GM21447 (cell line): ENCODE measurements at regions not wholly inside any gene's neighbourhood (a gene's known extent, or its start where the extent isn't known, plus 50 kb on each side); places are given as distances from the start of the nearest gene placed in this dataset.
"Not testable (repeated sequence)": the region's sequence is repeated elsewhere in the genome, so short reads cannot be mapped to it uniquely, and the experiment has no call there.

Experiments used
- ATAC-seq: cut with Tn5 transposase; IDR thresholded peaks from one replicate; pipeline ENCODE4 v1.9.1; 2021; ENCODE audit not compliant: unreplicated experiment

- no peak for ATAC-seq
Measured at GRCh38 chr5:127213231-127213630, 77.4 kb upstream of the MEGF10 start.

GRCh38 chr5:127216143-127216542, 74.5 kb upstream of the MEGF10 start:
- ATAC-seq, result no peak

- no peak for ATAC-seq
Measured at GRCh38 chr5:127216898-127217675, 73.5 kb upstream of the MEGF10 start.

- ATAC-seq, result not testable (repeated sequence)
Measured at GRCh38 chr5:127221936-127222335, 68.7 kb upstream of the MEGF10 start.

GRCh38 chr5:127222571-127223156, 67.9 kb upstream of the MEGF10 start:
- ATAC-seq, result peak; percentile 83

GRCh38 chr5:127223256-127223974, 67.2 kb upstream of the MEGF10 start:
- peak; percentile 20 for ATAC-seq

- ATAC-seq, result no peak
Measured at GRCh38 chr5:127227881-127228280, 62.7 kb upstream of the MEGF10 start.

GRCh38 chr5:127228540-127229184, 61.9 kb upstream of the MEGF10 start:
- ATAC-seq, result no peak

GRCh38 chr5:127229185-127229889, 61.3 kb upstream of the MEGF10 start:
- ATAC-seq, result peak; percentile 77

GRCh38 chr5:127231118-127231517, 59.5 kb upstream of the MEGF10 start:
- no peak for ATAC-seq

GRCh38 chr5:127233590-127233989, 57.0 kb upstream of the MEGF10 start:
- ATAC-seq, result no peak

GRCh38 chr5:127235136-127235535, 55.5 kb upstream of the MEGF10 start:
- no peak for ATAC-seq

GRCh38 chr5:127236254-127236653, 54.3 kb upstream of the MEGF10 start:
- ATAC-seq, result no peak
